Hepatocyte (in vitro differentiated cells): ENCODE measurements at regions not wholly inside any gene's neighbourhood (a gene's known extent, or its start where the extent isn't known, plus 50 kb on each side); places are given as distances from the start of the nearest gene placed in this dataset.

Experiments
- EZH2 ChIP-seq: fragments of 200-600 bp; sonication (generic); IDR thresholded peaks from 2 replicates; pipeline ENCODE4 v1.6.1; 2016; ENCODE audit warnings: antibody characterized with exemption, mild to moderate bottlenecking, borderline replicate concordance
- TF ChIP-seq, protein P1 (sequence below): fragments of 200-600 bp; sonication (generic); IDR thresholded peaks from 2 replicates; pipeline ENCODE4 v1.5.1; 2016; ENCODE audit warnings: antibody characterized with exemption, mild to moderate bottlenecking; ENCODE audit not compliant: poor library complexity

DNA sequence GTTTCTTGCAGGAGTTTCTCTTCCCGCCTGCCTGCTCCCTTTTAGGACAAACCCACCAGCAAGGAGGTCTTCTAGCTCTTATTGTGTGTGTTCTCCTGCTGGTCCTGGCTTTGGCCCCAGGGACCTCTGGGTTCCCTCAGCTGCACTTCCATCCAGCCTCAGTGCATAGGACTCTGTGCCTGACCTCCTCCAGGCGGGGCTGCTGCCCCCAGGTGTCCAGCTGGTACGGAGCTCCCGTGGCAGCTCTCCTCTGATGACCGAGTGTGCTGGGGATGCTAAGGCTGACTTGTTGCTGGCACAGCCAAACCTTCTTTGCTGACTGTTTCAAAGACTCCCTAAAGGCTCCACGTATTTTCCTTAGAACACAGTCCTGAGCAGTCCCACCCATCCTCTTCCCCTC is 126.5 kb downstream of the GPCPD1 start:
- TF ChIP-seq, protein P1, sequence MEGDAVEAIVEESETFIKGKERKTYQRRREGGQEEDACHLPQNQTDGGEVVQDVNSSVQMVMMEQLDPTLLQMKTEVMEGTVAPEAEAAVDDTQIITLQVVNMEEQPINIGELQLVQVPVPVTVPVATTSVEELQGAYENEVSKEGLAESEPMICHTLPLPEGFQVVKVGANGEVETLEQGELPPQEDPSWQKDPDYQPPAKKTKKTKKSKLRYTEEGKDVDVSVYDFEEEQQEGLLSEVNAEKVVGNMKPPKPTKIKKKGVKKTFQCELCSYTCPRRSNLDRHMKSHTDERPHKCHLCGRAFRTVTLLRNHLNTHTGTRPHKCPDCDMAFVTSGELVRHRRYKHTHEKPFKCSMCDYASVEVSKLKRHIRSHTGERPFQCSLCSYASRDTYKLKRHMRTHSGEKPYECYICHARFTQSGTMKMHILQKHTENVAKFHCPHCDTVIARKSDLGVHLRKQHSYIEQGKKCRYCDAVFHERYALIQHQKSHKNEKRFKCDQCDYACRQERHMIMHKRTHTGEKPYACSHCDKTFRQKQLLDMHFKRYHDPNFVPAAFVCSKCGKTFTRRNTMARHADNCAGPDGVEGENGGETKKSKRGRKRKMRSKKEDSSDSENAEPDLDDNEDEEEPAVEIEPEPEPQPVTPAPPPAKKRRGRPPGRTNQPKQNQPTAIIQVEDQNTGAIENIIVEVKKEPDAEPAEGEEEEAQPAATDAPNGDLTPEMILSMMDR: no peak
- TF ChIP-seq EZH2: no peak
